HCT116 (cell line): ENCODE measurements at regions not wholly inside any gene's neighbourhood (a gene's known extent, or its start where the extent isn't known, plus 50 kb on each side); places are given as distances from the start of the nearest gene placed in this dataset.

ENCODE experiments used
- ATAC-seq: fragments of 200-7000 bp; cut with Tn5 transposase; 2 replicates; pipeline ENCODE4 v1.9.1; 2020; ENCODE audit warnings: mild to moderate bottlenecking, moderate library complexity
- BruUV-seq: library from RNA; stranded (reverse); fragments of 400-500 nt; replicated peaks from 2 replicates; lab custom pipeline; 2021; lab: Mats Ljungman, UMichigan
- CTCF ChIA-PET: fragments of 300-600 bp; sonication (Branson Sonifier 250); formaldehyde crosslinking; loops from one replicate; lab custom pipeline; 2021; ENCODE audit warnings: antibody characterized with exemption; lab: Charles Lee
- POLR2A ChIA-PET: fragments of 300-600, 350-600 bp; sonication (Branson Sonifier 250); formaldehyde crosslinking; loops from one replicate; lab custom pipeline; 2021; ENCODE audit warnings: antibody characterized with exemption; lab: Charles Lee
- RAD21 ChIA-PET, 2 experiments: fragments of 300-600 bp; sonication (Branson Sonifier 250); formaldehyde crosslinking; loops; one replicate each; lab custom pipeline; 2023; ENCODE audit warnings: low total read pairs in 2 of 2; ENCODE audit not compliant: uncharacterized antibody in 2 of 2, unreplicated experiment in 2 of 2, low non-redundant PET in 1 of 2; lab: Charles Lee
- DNase-seq: peaks from one replicate; pipeline ENCODE4 v3.0.0-alpha.2; 2010; ENCODE audit warnings: low read depth, low spot score
- H2AFZ ChIP-seq: fragments of 200-600 bp; shearing (Covaris generic), sonication (generic); 2 replicates; pipeline ENCODE4 v1.6.1; 2017; ENCODE audit warnings: low read depth, mixed run types, mixed read lengths, antibody characterized with exemption, low read length; ENCODE audit not compliant: poor library complexity, severe bottlenecking
- H3K27ac ChIP-seq: 2 replicates; pipeline ENCODE4 v1.5.1; 2012; ENCODE audit warnings: low read depth, low read length
- H3K27me3 ChIP-seq: fragments of 200-600 bp; sonication (generic); 2 replicates; pipeline ENCODE4 v1.6.1; 2016; ENCODE audit warnings: mixed run types, low read length, mixed read lengths; ENCODE audit not compliant: insufficient read depth
- H3K36me3 ChIP-seq, 2 experiments: fragments of 200-500 bp in 1 of 2; fragments of 200-600 bp in 1 of 2; sonication (Bioruptor generic) in 1 of 2; sonication (generic) in 1 of 2; 2 replicates each; pipeline versions ENCODE4 v1.5.1 to v1.6.1; 2014 to 2016; ENCODE audit warnings: low read length in 2 of 2, inconsistent platforms in 1 of 2, mixed read lengths in 1 of 2, mixed run types in 1 of 2; ENCODE audit not compliant: insufficient read depth in 2 of 2, control insufficient read depth in 1 of 2
- H3K4me1 ChIP-seq, 2 experiments: fragments of 200-600 bp in 1 of 2; sonication (generic) in 1 of 2; 2 replicates each; pipeline versions ENCODE4 v1.5.1 to v1.6.1; 2012 to 2017; ENCODE audit warnings: low read length in 2 of 2, inconsistent platforms in 1 of 2, mild to moderate bottlenecking in 1 of 2, mixed read lengths in 1 of 2, mixed run types in 1 of 2, moderate library complexity in 1 of 2; ENCODE audit not compliant: insufficient read depth in 2 of 2, control insufficient read depth in 1 of 2
- H3K4me2 ChIP-seq: fragments of 200-600 bp; sonication (generic); 2 replicates; pipeline ENCODE4 v1.6.1; 2017; ENCODE audit warnings: mixed run types, low read length, mixed read lengths
- H3K4me3 ChIP-seq, 2 experiments: fragments of 200-600 bp in 1 of 2; sonication (generic) in 1 of 2; replicated peaks in 1 of 2; 2 replicates each; pipeline ENCODE4 v1.5.1; 2011 to 2016; ENCODE audit warnings: low read length in 2 of 2, control low read depth in 1 of 2, low read depth in 1 of 2, mild to moderate bottlenecking in 1 of 2, mixed read lengths in 1 of 2, mixed run types in 1 of 2
- H3K79me2 ChIP-seq: fragments of 200-600 bp; sonication (generic); 2 replicates; pipeline ENCODE4 v1.6.1; 2017; ENCODE audit warnings: mild to moderate bottlenecking, mixed run types, low read length, moderate library complexity, mixed read lengths; ENCODE audit not compliant: insufficient read depth
- H3K9ac ChIP-seq: fragments of 200-600 bp; sonication (generic); 2 replicates; pipeline ENCODE4 v1.6.1; 2016; ENCODE audit warnings: low read length, mixed read lengths
- H3K9me2 ChIP-seq: fragments of 200-600 bp; sonication (generic), shearing (Covaris generic); 2 replicates; pipeline ENCODE4 v1.6.1; 2017; ENCODE audit warnings: mixed run types, mild to moderate bottlenecking, moderate library complexity; ENCODE audit not compliant: insufficient read depth
- H3K9me3 ChIP-seq, 2 experiments: fragments of 200-500 bp in 1 of 2; fragments of 200-600 bp in 1 of 2; sonication (Bioruptor generic) in 1 of 2; sonication (generic) in 1 of 2; 2 replicates each; pipeline ENCODE4 v1.6.1; 2014 to 2017; ENCODE audit warnings: low read length in 2 of 2, mixed read lengths in 2 of 2, inconsistent platforms in 1 of 2, low read depth in 1 of 2, mild to moderate bottlenecking in 1 of 2, mixed run types in 1 of 2, moderate library complexity in 1 of 2; ENCODE audit not compliant: control insufficient read depth in 1 of 2, insufficient read depth in 1 of 2
- H4K20me1 ChIP-seq: fragments of 200-600 bp; sonication (generic), shearing (Covaris generic); 2 replicates; pipeline ENCODE4 v1.6.1; 2017; ENCODE audit warnings: mixed run types, mild to moderate bottlenecking, moderate library complexity; ENCODE audit not compliant: insufficient read depth
- CBX3 ChIP-seq: IDR thresholded peaks from 2 replicates; pipeline ENCODE4 v1.6.1; 2012; ENCODE audit warnings: low read depth
- CEBPB ChIP-seq: IDR thresholded peaks from 2 replicates; pipeline ENCODE4 v1.6.1; 2012; ENCODE audit warnings: low read depth
- EZH2 ChIP-seq: fragments of 200-600 bp; sonication (generic); IDR thresholded peaks from 2 replicates; pipeline ENCODE4 v1.6.1; 2017; ENCODE audit warnings: antibody characterized with exemption, mixed run types
- EZH2phosphoT487 ChIP-seq: fragments of 200-600 bp; IDR thresholded peaks from 2 replicates; pipeline ENCODE4 v1.6.1; 2018; ENCODE audit warnings: antibody characterized with exemption, borderline replicate concordance
- JUND ChIP-seq: IDR thresholded peaks from 2 replicates; pipeline ENCODE4 v1.6.1; 2012
- POLR2AphosphoS5 ChIP-seq: IDR thresholded peaks from 2 replicates; pipeline ENCODE4 v1.6.1; 2011; ENCODE audit warnings: mild to moderate bottlenecking, low read depth, low read length, moderate library complexity
- RAD21 ChIP-seq: IDR thresholded peaks from 2 replicates; pipeline ENCODE4 v1.6.1; 2012; ENCODE audit warnings: low read depth, mild to moderate bottlenecking
- SP1 ChIP-seq: IDR thresholded peaks from 2 replicates; pipeline ENCODE4 v1.6.1; 2012; ENCODE audit warnings: low read depth
- YY1 ChIP-seq: IDR thresholded peaks from 2 replicates; pipeline ENCODE4 v1.6.1; 2011; ENCODE audit warnings: low read length, low read depth, moderate library complexity, mild to moderate bottlenecking; ENCODE audit not compliant: insufficient replicate concordance; ENCODE audit errors: extremely low read depth
- ZFX ChIP-seq: fragments of 450-650 bp; IDR thresholded peaks from 2 replicates; pipeline ENCODE4 v1.6.1; 2017
- intact Hi-C: fragments of 100-400 bp; cut with micrococcal nuclease; formaldehyde crosslinking; loops from 2 replicates; pipeline ENCODE4 v1.10.0; 2022
- TF ChIP-seq, protein P1 (sequence below), 3 experiments: fragments of 200-600 bp in 1 of 3; sonication (generic) in 1 of 3; IDR thresholded peaks in 2 of 3; conservative IDR thresholded peaks in 1 of 3; 2 replicates each; pipeline ENCODE4 v1.5.1; 2012 to 2017; ENCODE audit warnings: low read depth in 2 of 3, low read length in 2 of 3, antibody characterized with exemption in 1 of 3, borderline replicate concordance in 1 of 3, control low read depth in 1 of 3, mild to moderate bottlenecking in 1 of 3, mixed read lengths in 1 of 3, mixed run types in 1 of 3, moderate library complexity in 1 of 3; ENCODE audit not compliant: insufficient read depth in 1 of 3
- TF ChIP-seq, protein P2 (sequence below): IDR thresholded peaks from 2 replicates; pipeline ENCODE4 v1.6.1; 2012
- TF ChIP-seq, protein P3 (sequence below): IDR thresholded peaks from 2 replicates; pipeline ENCODE4 v1.6.1; 2012
- TF ChIP-seq, protein P4 (sequence below): IDR thresholded peaks from 2 replicates; pipeline ENCODE4 v1.6.1; 2012; ENCODE audit warnings: low read depth

DNA sequence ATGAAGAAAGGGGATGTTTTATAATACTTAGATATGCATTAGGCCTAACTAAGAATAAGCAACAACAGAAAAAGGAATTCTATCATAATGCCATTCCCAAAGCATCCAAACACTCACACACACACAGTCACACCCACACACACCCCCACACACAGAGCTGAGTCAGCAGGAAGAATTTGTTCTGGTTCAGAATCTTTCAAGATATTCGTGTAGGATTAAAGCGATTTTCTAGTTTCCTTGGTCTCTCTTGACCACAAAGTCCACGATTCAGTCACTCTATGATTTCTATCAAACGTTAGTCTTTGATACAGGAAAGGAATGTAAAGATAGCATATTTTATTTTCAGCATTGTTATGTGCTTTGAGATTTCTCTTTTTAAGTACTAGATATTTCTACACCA is 382.6 kb upstream of the DCN start:
- Histone ChIP-seq H3K4me3 (no peak overlapping the region), H3K4me2 (no peak overlapping the region), H3K79me2 (no peaks in the 10 kb centered on the region), H3K27me3 (no peaks in the 10 kb centered on the region), H3K36me3 (no peaks in the 10 kb centered on the region), H4K20me1 (no peaks in the 10 kb centered on the region), H3K9me3 (no peaks in the 10 kb centered on the region)
- intact Hi-C loops = no loop called here
- ChIA-PET CTCF (no interaction called here), RAD21 (no interaction called here)
- DNase-seq (no peak), ATAC-seq (no peak)
- no peak for TF ChIP-seq EZH2phosphoT487
- no peak for TF ChIP-seq CEBPB
- no peak for TF ChIP-seq RAD21
- TF ChIP-seq ZFX = no peak
- TF ChIP-seq POLR2AphosphoS5 = no peak
- TF ChIP-seq CBX3 = no peak
- TF ChIP-seq, protein P1, sequence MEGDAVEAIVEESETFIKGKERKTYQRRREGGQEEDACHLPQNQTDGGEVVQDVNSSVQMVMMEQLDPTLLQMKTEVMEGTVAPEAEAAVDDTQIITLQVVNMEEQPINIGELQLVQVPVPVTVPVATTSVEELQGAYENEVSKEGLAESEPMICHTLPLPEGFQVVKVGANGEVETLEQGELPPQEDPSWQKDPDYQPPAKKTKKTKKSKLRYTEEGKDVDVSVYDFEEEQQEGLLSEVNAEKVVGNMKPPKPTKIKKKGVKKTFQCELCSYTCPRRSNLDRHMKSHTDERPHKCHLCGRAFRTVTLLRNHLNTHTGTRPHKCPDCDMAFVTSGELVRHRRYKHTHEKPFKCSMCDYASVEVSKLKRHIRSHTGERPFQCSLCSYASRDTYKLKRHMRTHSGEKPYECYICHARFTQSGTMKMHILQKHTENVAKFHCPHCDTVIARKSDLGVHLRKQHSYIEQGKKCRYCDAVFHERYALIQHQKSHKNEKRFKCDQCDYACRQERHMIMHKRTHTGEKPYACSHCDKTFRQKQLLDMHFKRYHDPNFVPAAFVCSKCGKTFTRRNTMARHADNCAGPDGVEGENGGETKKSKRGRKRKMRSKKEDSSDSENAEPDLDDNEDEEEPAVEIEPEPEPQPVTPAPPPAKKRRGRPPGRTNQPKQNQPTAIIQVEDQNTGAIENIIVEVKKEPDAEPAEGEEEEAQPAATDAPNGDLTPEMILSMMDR (IDR thresholded peaks at IDR 0.05 in 2 of 3, conservative IDR thresholded peaks at IDR 0.05 in 1 of 3; ENCODE audit: borderline replicate concordance in 1 of 3, insufficient read depth in 1 of 3, low read depth in 2 of 3, low read length in 2 of 3) = no peak
- TF ChIP-seq, all 23 proteins: peak for 0
- no TSS peak for BruUV-seq
- Histone ChIP-seq H3K9me2 (no peaks in the 10 kb centered on the region), H3K27ac (no peak overlapping the region), H2AFZ (peak overlapping the region; percentile 50), H3K4me1 (no peaks in the 10 kb centered on the region), H3K9ac (no peak overlapping the region)
- POLR2A ChIA-PET = no interaction called here

DNA sequence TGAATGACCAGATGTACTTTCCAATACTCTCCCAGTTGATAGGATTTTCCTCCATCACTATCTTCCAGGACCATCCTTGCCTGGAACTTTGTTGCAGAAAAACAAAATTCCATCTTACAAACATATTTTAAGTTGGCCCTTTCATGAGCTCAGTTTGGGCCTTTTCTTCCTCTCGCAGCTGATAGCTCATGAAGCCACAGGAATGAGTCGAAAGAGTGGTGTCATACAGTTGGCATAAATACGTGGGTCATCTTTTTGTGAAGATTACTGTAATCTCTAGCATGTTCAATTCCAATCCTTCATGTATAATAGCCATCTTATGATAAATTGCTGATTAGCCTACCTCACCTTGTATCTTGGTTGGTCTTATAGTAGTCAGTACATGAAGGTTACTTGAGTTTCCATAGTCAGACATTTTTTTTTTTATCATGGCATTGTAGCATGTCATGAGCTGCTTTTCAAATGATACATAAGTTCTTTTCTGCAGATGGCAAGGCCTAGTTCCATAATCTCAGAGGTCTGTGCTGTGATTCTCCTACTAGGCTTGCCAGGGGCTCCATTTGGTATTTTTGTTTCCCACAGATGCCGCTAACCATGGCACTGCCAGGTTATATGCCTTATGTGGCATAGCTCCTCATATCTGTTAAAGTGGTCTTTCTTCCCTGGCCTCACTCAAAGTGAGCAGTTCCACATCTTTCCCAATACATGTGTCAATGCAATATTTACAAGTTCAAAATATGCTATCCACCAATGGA is 380.6 kb upstream of the DCN start:
- ChIA-PET RAD21 (no interaction called here), POLR2A (no interaction called here)
- no peak for TF ChIP-seq SP1
- no peak for TF ChIP-seq EZH2
- no peak for TF ChIP-seq CBX3
- TF ChIP-seq, protein P2, sequence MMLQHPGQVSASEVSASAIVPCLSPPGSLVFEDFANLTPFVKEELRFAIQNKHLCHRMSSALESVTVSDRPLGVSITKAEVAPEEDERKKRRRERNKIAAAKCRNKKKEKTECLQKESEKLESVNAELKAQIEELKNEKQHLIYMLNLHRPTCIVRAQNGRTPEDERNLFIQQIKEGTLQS = no peak
- no peak for TF ChIP-seq POLR2AphosphoS5
- TF ChIP-seq CEBPB = no peak
- TF ChIP-seq ZFX = no peak
- TF ChIP-seq EZH2phosphoT487 = no peak
- TF ChIP-seq RAD21 = no peak
- no peak for TF ChIP-seq YY1
- TF ChIP-seq, protein P3, sequence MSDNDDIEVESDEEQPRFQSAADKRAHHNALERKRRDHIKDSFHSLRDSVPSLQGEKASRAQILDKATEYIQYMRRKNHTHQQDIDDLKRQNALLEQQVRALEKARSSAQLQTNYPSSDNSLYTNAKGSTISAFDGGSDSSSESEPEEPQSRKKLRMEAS = no peak
- TF ChIP-seq, protein P4, sequence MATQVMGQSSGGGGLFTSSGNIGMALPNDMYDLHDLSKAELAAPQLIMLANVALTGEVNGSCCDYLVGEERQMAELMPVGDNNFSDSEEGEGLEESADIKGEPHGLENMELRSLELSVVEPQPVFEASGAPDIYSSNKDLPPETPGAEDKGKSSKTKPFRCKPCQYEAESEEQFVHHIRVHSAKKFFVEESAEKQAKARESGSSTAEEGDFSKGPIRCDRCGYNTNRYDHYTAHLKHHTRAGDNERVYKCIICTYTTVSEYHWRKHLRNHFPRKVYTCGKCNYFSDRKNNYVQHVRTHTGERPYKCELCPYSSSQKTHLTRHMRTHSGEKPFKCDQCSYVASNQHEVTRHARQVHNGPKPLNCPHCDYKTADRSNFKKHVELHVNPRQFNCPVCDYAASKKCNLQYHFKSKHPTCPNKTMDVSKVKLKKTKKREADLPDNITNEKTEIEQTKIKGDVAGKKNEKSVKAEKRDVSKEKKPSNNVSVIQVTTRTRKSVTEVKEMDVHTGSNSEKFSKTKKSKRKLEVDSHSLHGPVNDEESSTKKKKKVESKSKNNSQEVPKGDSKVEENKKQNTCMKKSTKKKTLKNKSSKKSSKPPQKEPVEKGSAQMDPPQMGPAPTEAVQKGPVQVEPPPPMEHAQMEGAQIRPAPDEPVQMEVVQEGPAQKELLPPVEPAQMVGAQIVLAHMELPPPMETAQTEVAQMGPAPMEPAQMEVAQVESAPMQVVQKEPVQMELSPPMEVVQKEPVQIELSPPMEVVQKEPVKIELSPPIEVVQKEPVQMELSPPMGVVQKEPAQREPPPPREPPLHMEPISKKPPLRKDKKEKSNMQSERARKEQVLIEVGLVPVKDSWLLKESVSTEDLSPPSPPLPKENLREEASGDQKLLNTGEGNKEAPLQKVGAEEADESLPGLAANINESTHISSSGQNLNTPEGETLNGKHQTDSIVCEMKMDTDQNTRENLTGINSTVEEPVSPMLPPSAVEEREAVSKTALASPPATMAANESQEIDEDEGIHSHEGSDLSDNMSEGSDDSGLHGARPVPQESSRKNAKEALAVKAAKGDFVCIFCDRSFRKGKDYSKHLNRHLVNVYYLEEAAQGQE = no peak
- no peak for TF ChIP-seq JUND

More for the DNA sequence above, 380.6 kb upstream of the DCN start:
- no peak overlapping the region for H3K4me2 ChIP-seq
- no peak overlapping the region for H3K4me3 ChIP-seq
- no peak overlapping the region for H3K27ac ChIP-seq
- H3K4me1 ChIP-seq = no peaks in the 10 kb centered on the region
- ATAC-seq (no peak), DNase-seq (no peak)
- H3K27me3 ChIP-seq = no peaks in the 10 kb centered on the region
- BruUV-seq = no TSS peak
- no peaks in the 10 kb centered on the region for H3K36me3 ChIP-seq
- CTCF ChIA-PET = interaction anchor here (1.3 to 1.4 kb wide), 2 partner anchors 14 to 18 kb away, joined by 3 read pairs; no protein-coding TSS in a partner anchor
- H2AFZ ChIP-seq = peak overlapping the region; percentile 92
- intact Hi-C loops = no loop called here
- H3K9me2 ChIP-seq = no peaks in the 10 kb centered on the region
- no peaks in the 10 kb centered on the region for H4K20me1 ChIP-seq
- no peaks in the 10 kb centered on the region for H3K79me2 ChIP-seq
- no peaks in the 10 kb centered on the region for H3K9me3 ChIP-seq
- H3K9ac ChIP-seq = no peak overlapping the region
